ENCODE measurements at regions not wholly inside any gene's neighbourhood (a gene's known extent, or its start where the extent isn't known, plus 50 kb on each side); places are given as distances from the start of the nearest gene placed in this dataset.

GRCh38 chr11:80613655-80614054 is 1172.8 kb upstream of the TENM4 start:
- H3K9ac ChIP-seq (ENCODE audit: control insufficient read depth, insufficient read depth, low read length): no peak overlapping the region
- no peaks in the 10 kb centered on the region for H3K36me3 ChIP-seq (ENCODE audit: control insufficient read depth in 2 of 2, insufficient read depth in 2 of 2, low read length in 1 of 2)
- H3K9me3 ChIP-seq (replicated peaks; ENCODE audit: control insufficient read depth, insufficient read depth, low read length): no peaks in the 10 kb centered on the region
- no peak overlapping the region for H2AFZ ChIP-seq (ENCODE audit: control insufficient read depth, low read depth, low read length)
- H3K4me1 ChIP-seq (ENCODE audit: control insufficient read depth, insufficient read depth, low read length): no peaks in the 10 kb centered on the region
- ATAC-seq: no peak
- BruUV-seq (replicated peaks): no TSS peak
- intact Hi-C loops (cut with micrococcal nuclease; ENCODE audit: unreplicated experiment): no loop called here
- no peak overlapping the region for H3K4me2 ChIP-seq (ENCODE audit: control insufficient read depth, insufficient read depth)
- CTCF ChIA-PET: no interaction called here
- TF ChIP-seq SP1 (IDR thresholded peaks at IDR 0.05; ENCODE audit: low read depth, low read length): no peak
- no peak for TF ChIP-seq ZZZ3 (IDR thresholded peaks at IDR 0.05; ENCODE audit: control insufficient read depth, insufficient read length, low read depth)
- no peak for TF ChIP-seq RAD51 (IDR thresholded peaks at IDR 0.05)
- no peak for TF ChIP-seq IRF3 (IDR thresholded peaks at IDR 0.05)
- TF ChIP-seq MEF2B (IDR thresholded peaks at IDR 0.05; ENCODE audit: partially characterized antibody, poor library complexity, severe bottlenecking): no peak
- TF ChIP-seq CEBPB (IDR thresholded peaks at IDR 0.05; ENCODE audit: borderline replicate concordance in 1 of 2, low read depth in 2 of 2, low read length in 2 of 2): no peak
- POLR2A ChIA-PET: no interaction called here
- SMC1A ChIA-PET (ENCODE audit: uncharacterized antibody, unreplicated experiment): interaction anchor here (1.2 kb wide), 1 partner anchor 9 kb away, joined by 3 read pairs; no protein-coding TSS in a partner anchor
- no peaks in the 10 kb centered on the region for H3K27me3 ChIP-seq (replicated peaks in 1 of 2; ENCODE audit: control insufficient read depth in 2 of 2, insufficient read depth in 2 of 2, low read length in 1 of 2)
- no peak for DNase-seq (ENCODE audit: low read depth, low spot score)
- RAD21 ChIA-PET (ENCODE audit: unreplicated experiment): no interaction called here
- 0% methylated on average over 2 of the region's 2 CpGs for WGBS (ENCODE audit: insufficient coverage, insufficient replicate concordance, low lambda C conversion rate, missing lambda C conversion rate)
- H3K4me3 ChIP-seq: no peak overlapping the region
- H3K27ac ChIP-seq (ENCODE audit: control insufficient read depth, insufficient read depth): no peak overlapping the region
- in situ Hi-C loops (cut with MboI): no loop called here
- no peak for FAIRE-seq
- no peaks in the 10 kb centered on the region for H3K79me2 ChIP-seq (ENCODE audit: control insufficient read depth, insufficient read depth, low read length)
- H4K20me1 ChIP-seq (ENCODE audit: control insufficient read depth, insufficient read depth): no peaks in the 10 kb centered on the region

GRCh38 chr11:80610516-80610915 is 1169.7 kb upstream of the TENM4 start:
- intact Hi-C loops (cut with micrococcal nuclease; ENCODE audit: unreplicated experiment) (no loop called here), in situ Hi-C loops (cut with MboI) (no loop called here)
- Histone ChIP-seq H3K36me3 (ENCODE audit: control insufficient read depth in 2 of 2, insufficient read depth in 2 of 2, low read length in 1 of 2) (no peaks in the 10 kb centered on the region), H2AFZ (ENCODE audit: control insufficient read depth, low read depth, low read length) (no peak overlapping the region), H3K4me2 (ENCODE audit: control insufficient read depth, insufficient read depth) (no peak overlapping the region), H4K20me1 (ENCODE audit: control insufficient read depth, insufficient read depth) (no peaks in the 10 kb centered on the region), H3K9me3 (replicated peaks; ENCODE audit: control insufficient read depth, insufficient read depth, low read length) (no peaks in the 10 kb centered on the region), H3K79me2 (ENCODE audit: control insufficient read depth, insufficient read depth, low read length) (no peaks in the 10 kb centered on the region), H3K4me3 (no peak overlapping the region), H3K27ac (ENCODE audit: control insufficient read depth, insufficient read depth) (no peak overlapping the region), H3K27me3 (replicated peaks in 1 of 2; ENCODE audit: control insufficient read depth in 2 of 2, insufficient read depth in 2 of 2, low read length in 1 of 2) (no peaks in the 10 kb centered on the region), H3K4me1 (ENCODE audit: control insufficient read depth, insufficient read depth, low read length) (no peaks in the 10 kb centered on the region), H3K9ac (ENCODE audit: control insufficient read depth, insufficient read depth, low read length) (no peak overlapping the region)
- FAIRE-seq (no peak), ATAC-seq (no peak), DNase-seq (ENCODE audit: low read depth, low spot score) (no peak)
- no TSS peak for BruUV-seq (replicated peaks)
- 49% methylated on average over 6 of the region's 7 CpGs for WGBS (ENCODE audit: insufficient coverage, insufficient replicate concordance, low lambda C conversion rate, missing lambda C conversion rate)
- ChIA-PET SMC1A (ENCODE audit: uncharacterized antibody, unreplicated experiment) (no interaction called here), RAD21 (ENCODE audit: unreplicated experiment) (no interaction called here), POLR2A (no interaction called here), CTCF (no interaction called here)
- TF ChIP-seq ESRRA (IDR thresholded peaks at IDR 0.05; ENCODE audit: low read length) (no peak), YY1 (IDR thresholded peaks at IDR 0.05; ENCODE audit: low read depth, low read length) (no peak), SKIL (IDR thresholded peaks at IDR 0.05; ENCODE audit: low read depth, poor library complexity, severe bottlenecking) (no peak)
